Activated naive CD4-positive, alpha-beta T cell treated with anti-CD3 and anti-CD28 coated beads, Interleukin-2, amount 50 U/mL, for 24 hours (primary cell): ENCODE measurements at regions not wholly inside any gene's neighbourhood (a gene's known extent, or its start where the extent isn't known, plus 50 kb on each side); places are given as distances from the start of the nearest gene placed in this dataset.

Experiments
- H3K27ac Mint-ChIP-seq: one replicate; pipeline ENCODE4 v1.8.0; 2021; ENCODE audit warnings: mild to moderate bottlenecking, mixed read lengths
- H3K27me3 Mint-ChIP-seq: one replicate; pipeline ENCODE4 v1.8.0; 2021; ENCODE audit warnings: mixed read lengths
- H3K36me3 Mint-ChIP-seq: one replicate; pipeline ENCODE4 v1.8.0; 2021; ENCODE audit warnings: mixed read lengths
- H3K4me1 Mint-ChIP-seq: one replicate; pipeline ENCODE4 v1.8.0; 2021; ENCODE audit warnings: mixed read lengths
- H3K4me3 Mint-ChIP-seq: one replicate; pipeline ENCODE4 v1.8.0; 2021; ENCODE audit warnings: mild to moderate bottlenecking, mixed read lengths
- H3K9me3 Mint-ChIP-seq: one replicate; pipeline ENCODE4 v1.8.0; 2021; ENCODE audit warnings: mixed read lengths

GRCh38 chr9:29647451-29647850, 2074.2 kb upstream of the C9orf72 start:
- H3K9me3 Mint-ChIP-seq, result no peaks in the 10 kb centered on the region
- no peaks in the 10 kb centered on the region for H3K4me1 Mint-ChIP-seq
- no peaks in the 10 kb centered on the region for H3K27me3 Mint-ChIP-seq
- H3K36me3 Mint-ChIP-seq, result no peaks in the 10 kb centered on the region
- H3K4me3 Mint-ChIP-seq, result no peak overlapping the region
- no peak overlapping the region for H3K27ac Mint-ChIP-seq

GRCh38 chr9:29648132-29648531, 2074.9 kb upstream of the C9orf72 start:
- no peaks in the 10 kb centered on the region for H3K4me1 Mint-ChIP-seq
- no peaks in the 10 kb centered on the region for H3K27me3 Mint-ChIP-seq
- no peaks in the 10 kb centered on the region for H3K9me3 Mint-ChIP-seq
- no peaks in the 10 kb centered on the region for H3K36me3 Mint-ChIP-seq
- no peak overlapping the region for H3K4me3 Mint-ChIP-seq
- no peak overlapping the region for H3K27ac Mint-ChIP-seq

- no peak overlapping the region for H3K4me3 Mint-ChIP-seq
- no peaks in the 10 kb centered on the region for H3K9me3 Mint-ChIP-seq
- no peaks in the 10 kb centered on the region for H3K4me1 Mint-ChIP-seq
- H3K36me3 Mint-ChIP-seq, result no peaks in the 10 kb centered on the region
- H3K27me3 Mint-ChIP-seq, result no peaks in the 10 kb centered on the region
- H3K27ac Mint-ChIP-seq, result no peak overlapping the region
These were observed 2075.3 kb upstream of the C9orf72 start for GRCh38 chr9:29648601-29649000.

- Mint-ChIP-seq H3K36me3 (no peaks in the 10 kb centered on the region), H3K9me3 (no peaks in the 10 kb centered on the region), H3K4me1 (no peaks in the 10 kb centered on the region), H3K27me3 (no peaks in the 10 kb centered on the region), H3K27ac (no peak overlapping the region), H3K4me3 (no peak overlapping the region)
These were observed 2083.5 kb upstream of the C9orf72 start for GRCh38 chr9:29656641-29657406.

GRCh38 chr9:29657821-29658220, 2084.5 kb upstream of the C9orf72 start:
- H3K9me3 Mint-ChIP-seq, result no peaks in the 10 kb centered on the region
- H3K27me3 Mint-ChIP-seq, result no peaks in the 10 kb centered on the region
- no peaks in the 10 kb centered on the region for H3K36me3 Mint-ChIP-seq
- H3K4me1 Mint-ChIP-seq, result no peaks in the 10 kb centered on the region
- H3K4me3 Mint-ChIP-seq, result no peak overlapping the region
- H3K27ac Mint-ChIP-seq, result no peak overlapping the region

- no peaks in the 10 kb centered on the region for H3K27me3 Mint-ChIP-seq
- H3K36me3 Mint-ChIP-seq, result no peaks in the 10 kb centered on the region
- no peak overlapping the region for H3K4me3 Mint-ChIP-seq
- no peaks in the 10 kb centered on the region for H3K4me1 Mint-ChIP-seq
- H3K9me3 Mint-ChIP-seq, result no peaks in the 10 kb centered on the region
- H3K27ac Mint-ChIP-seq, result no peak overlapping the region
These were observed 2085.7 kb upstream of the C9orf72 start for GRCh38 chr9:29659014-29659413.

- H3K4me3 Mint-ChIP-seq, result no peak overlapping the region
- no peaks in the 10 kb centered on the region for H3K9me3 Mint-ChIP-seq
- H3K27ac Mint-ChIP-seq, result no peak overlapping the region
- no peaks in the 10 kb centered on the region for H3K4me1 Mint-ChIP-seq
- no peaks in the 10 kb centered on the region for H3K36me3 Mint-ChIP-seq
- no peaks in the 10 kb centered on the region for H3K27me3 Mint-ChIP-seq
These were observed 2086.5 kb upstream of the C9orf72 start for GRCh38 chr9:29659736-29660135.

- H3K4me1 Mint-ChIP-seq, result no peaks in the 10 kb centered on the region
- H3K36me3 Mint-ChIP-seq, result no peaks in the 10 kb centered on the region
- no peaks in the 10 kb centered on the region for H3K9me3 Mint-ChIP-seq
- no peak overlapping the region for H3K4me3 Mint-ChIP-seq
- H3K27ac Mint-ChIP-seq, result no peak overlapping the region
- H3K27me3 Mint-ChIP-seq, result no peaks in the 10 kb centered on the region
These were observed 2095.5 kb upstream of the C9orf72 start for GRCh38 chr9:29668732-29669131.

- Mint-ChIP-seq H3K27me3 (no peaks in the 10 kb centered on the region), H3K4me3 (no peak overlapping the region), H3K27ac (no peak overlapping the region), H3K9me3 (no peaks in the 10 kb centered on the region), H3K4me1 (no peaks in the 10 kb centered on the region), H3K36me3 (no peaks in the 10 kb centered on the region)
These were observed 2096.3 kb upstream of the C9orf72 start for GRCh38 chr9:29669613-29670012.

- H3K27me3 Mint-ChIP-seq, result no peaks in the 10 kb centered on the region
- no peaks in the 10 kb centered on the region for H3K4me1 Mint-ChIP-seq
- H3K9me3 Mint-ChIP-seq, result peaks cover 6% of the 10 kb centered on the region
- H3K36me3 Mint-ChIP-seq, result no peaks in the 10 kb centered on the region
- no peak overlapping the region for H3K4me3 Mint-ChIP-seq
- no peak overlapping the region for H3K27ac Mint-ChIP-seq
These were observed 2112.2 kb upstream of the C9orf72 start for GRCh38 chr9:29685531-29685930.

GRCh38 chr9:29691145-29691544, 2117.9 kb upstream of the C9orf72 start:
- H3K4me1 Mint-ChIP-seq, result no peaks in the 10 kb centered on the region
- H3K9me3 Mint-ChIP-seq, result peaks cover 11% of the 10 kb centered on the region
- no peak overlapping the region for H3K4me3 Mint-ChIP-seq
- H3K27ac Mint-ChIP-seq, result no peak overlapping the region
- H3K36me3 Mint-ChIP-seq, result no peaks in the 10 kb centered on the region
- no peaks in the 10 kb centered on the region for H3K27me3 Mint-ChIP-seq

GRCh38 chr9:29691758-29692407, 2118.6 kb upstream of the C9orf72 start:
- Mint-ChIP-seq H3K4me1 (no peaks in the 10 kb centered on the region), H3K27ac (no peak overlapping the region), H3K36me3 (no peaks in the 10 kb centered on the region), H3K4me3 (no peak overlapping the region), H3K9me3 (peaks cover 11% of the 10 kb centered on the region), H3K27me3 (no peaks in the 10 kb centered on the region)

- H3K9me3 Mint-ChIP-seq, result peaks cover 5% of the 10 kb centered on the region
- H3K27me3 Mint-ChIP-seq, result no peaks in the 10 kb centered on the region
- no peaks in the 10 kb centered on the region for H3K4me1 Mint-ChIP-seq
- H3K27ac Mint-ChIP-seq, result no peak overlapping the region
- H3K36me3 Mint-ChIP-seq, result no peaks in the 10 kb centered on the region
- H3K4me3 Mint-ChIP-seq, result no peak overlapping the region
These were observed 2123.7 kb upstream of the C9orf72 start for GRCh38 chr9:29697011-29697410.

GRCh38 chr9:29701559-29701958, 2128.3 kb upstream of the C9orf72 start:
- Mint-ChIP-seq H3K9me3 (no peaks in the 10 kb centered on the region), H3K36me3 (no peaks in the 10 kb centered on the region), H3K4me1 (no peaks in the 10 kb centered on the region), H3K27ac (no peak overlapping the region), H3K4me3 (no peak overlapping the region), H3K27me3 (no peaks in the 10 kb centered on the region)

GRCh38 chr9:29701971-29702370, 2128.7 kb upstream of the C9orf72 start:
- Mint-ChIP-seq H3K36me3 (no peaks in the 10 kb centered on the region), H3K9me3 (no peaks in the 10 kb centered on the region), H3K4me1 (no peaks in the 10 kb centered on the region), H3K27ac (no peak overlapping the region), H3K4me3 (no peak overlapping the region), H3K27me3 (no peaks in the 10 kb centered on the region)

- Mint-ChIP-seq H3K27me3 (no peaks in the 10 kb centered on the region), H3K27ac (no peak overlapping the region), H3K4me1 (no peaks in the 10 kb centered on the region), H3K36me3 (no peaks in the 10 kb centered on the region), H3K9me3 (no peaks in the 10 kb centered on the region), H3K4me3 (no peak overlapping the region)
These were observed 2141.6 kb upstream of the C9orf72 start for GRCh38 chr9:29714860-29715259.

GRCh38 chr9:29717631-29718030, 2144.3 kb upstream of the C9orf72 start:
- no peaks in the 10 kb centered on the region for H3K9me3 Mint-ChIP-seq
- H3K27me3 Mint-ChIP-seq, result no peaks in the 10 kb centered on the region
- H3K36me3 Mint-ChIP-seq, result no peaks in the 10 kb centered on the region
- no peak overlapping the region for H3K27ac Mint-ChIP-seq
- no peaks in the 10 kb centered on the region for H3K4me1 Mint-ChIP-seq
- no peak overlapping the region for H3K4me3 Mint-ChIP-seq
